HK-2 (cell line): ENCODE measurements at regions not wholly inside any gene's neighbourhood (a gene's known extent, or its start where the extent isn't known, plus 50 kb on each side); places are given as distances from the start of the nearest gene placed in this dataset.
"Not testable (repeated sequence)": the region's sequence is repeated elsewhere in the genome, so short reads cannot be mapped to it uniquely, and the experiment has no call there.

Experiments
- DNase-seq: peaks from one replicate; pipeline ENCODE4 v3.0.0-alpha.2; 2018; ENCODE audit not compliant: unreplicated experiment

- DNase-seq, result no peak
Observed at GRCh38 chr3:118504906-118505305, 529.7 kb downstream of the IGSF11 start.

GRCh38 chr3:118505784-118506183, 528.9 kb downstream of the IGSF11 start:
- DNase-seq, result no peak

GRCh38 chr3:118511402-118511801, 523.2 kb downstream of the IGSF11 start:
- no peak for DNase-seq

- no peak for DNase-seq
Observed at GRCh38 chr3:118512301-118512700, 522.3 kb downstream of the IGSF11 start.

- DNase-seq, result no peak
Observed at GRCh38 chr3:118525077-118525476, 509.6 kb downstream of the IGSF11 start.

GRCh38 chr3:118526758-118527513, 507.7 kb downstream of the IGSF11 start:
- DNase-seq, result no peak

- DNase-seq, result no peak
Observed at GRCh38 chr3:118527514-118528044, 507.1 kb downstream of the IGSF11 start.

- DNase-seq, result no peak
Observed at GRCh38 chr3:118529554-118529953, 505.1 kb downstream of the IGSF11 start.

GRCh38 chr3:118530350-118530922, 504.2 kb downstream of the IGSF11 start:
- DNase-seq, result no peak

GRCh38 chr3:118530927-118531356, 503.7 kb downstream of the IGSF11 start:
- not testable (repeated sequence) for DNase-seq

GRCh38 chr3:118531816-118532215, 502.8 kb downstream of the IGSF11 start:
- DNase-seq, result no peak

GRCh38 chr3:118533676-118534075, 501.0 kb downstream of the IGSF11 start:
- no peak for DNase-seq

GRCh38 chr3:118534519-118534918, 500.1 kb downstream of the IGSF11 start:
- DNase-seq, result no peak

GRCh38 chr3:118536764-118537163, 497.9 kb downstream of the IGSF11 start:
- no peak for DNase-seq

- no peak for DNase-seq
Observed at GRCh38 chr3:118537454-118537853, 497.2 kb downstream of the IGSF11 start.

GRCh38 chr3:118538187-118538586, 496.5 kb downstream of the IGSF11 start:
- no peak for DNase-seq

- DNase-seq, result not testable (repeated sequence)
Observed at GRCh38 chr3:118539820-118540447, 494.7 kb downstream of the IGSF11 start.

GRCh38 chr3:118540448-118540821, 494.2 kb downstream of the IGSF11 start:
- DNase-seq, result not testable (repeated sequence)

- no peak for DNase-seq
Observed at GRCh38 chr3:118540826-118541225, 493.8 kb downstream of the IGSF11 start.

- no peak for DNase-seq
Observed at GRCh38 chr3:118541796-118542195, 492.9 kb downstream of the IGSF11 start.

GRCh38 chr3:118543832-118544231, 490.8 kb downstream of the IGSF11 start:
- DNase-seq, result no peak

GRCh38 chr3:118544458-118544857, 490.2 kb downstream of the IGSF11 start:
- no peak for DNase-seq

- DNase-seq, result no peak
Observed at GRCh38 chr3:118548434-118548833, 486.2 kb downstream of the IGSF11 start.
